HPDE6-E6E7 (cell line): ENCODE measurements at regions not wholly inside any gene's neighbourhood (a gene's known extent, or its start where the extent isn't known, plus 50 kb on each side); places are given as distances from the start of the nearest gene placed in this dataset.
"Not testable (repeated sequence)": the region's sequence is repeated elsewhere in the genome, so short reads cannot be mapped to it uniquely, and the experiment has no call there.

Experiments used
- DNase-seq: peaks from one replicate; pipeline ENCODE4 v3.0.0; 2011; ENCODE audit warnings: missing footprints; ENCODE audit errors: extremely low spot score

DNA sequence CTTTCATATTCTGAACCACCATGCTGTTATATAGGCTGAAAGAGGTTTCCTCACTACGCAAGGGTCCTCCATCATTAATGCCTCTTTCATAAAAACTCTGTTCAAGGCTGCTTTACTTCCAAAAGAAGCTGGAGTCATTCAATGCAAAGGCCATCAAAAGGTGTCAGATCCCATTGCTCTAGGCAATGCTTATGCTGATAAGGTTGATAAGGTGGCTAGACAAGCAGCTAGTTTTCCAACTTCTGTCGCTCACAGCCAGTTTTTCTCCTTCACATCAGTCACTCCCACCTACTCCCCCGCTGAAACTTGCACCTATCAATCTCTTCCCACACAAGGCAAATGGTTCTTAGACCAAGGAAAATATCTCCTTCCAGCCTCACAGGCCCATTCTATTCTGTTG, 676.2 kb downstream of the TLE1 start:
- not testable (repeated sequence) for DNase-seq

DNA sequence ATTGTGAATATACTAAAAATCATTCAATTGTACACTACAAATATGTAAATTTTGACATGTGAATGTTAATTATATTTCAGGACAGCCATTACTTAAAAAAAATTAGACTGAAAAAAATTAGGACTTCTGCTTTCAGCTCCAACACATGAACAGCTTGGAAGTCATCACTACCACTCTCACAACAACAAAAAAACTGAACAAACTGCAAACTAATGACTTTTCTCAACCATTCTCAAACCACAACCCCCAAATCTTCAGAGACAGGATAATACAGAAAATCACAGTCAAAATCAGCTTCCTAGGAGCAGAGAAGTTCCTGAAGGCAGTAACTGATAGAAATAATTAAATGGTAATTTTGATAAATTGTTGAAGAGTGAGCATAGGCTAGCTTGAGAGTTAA, 686.4 kb downstream of the TLE1 start:
- no peak for DNase-seq

DNA sequence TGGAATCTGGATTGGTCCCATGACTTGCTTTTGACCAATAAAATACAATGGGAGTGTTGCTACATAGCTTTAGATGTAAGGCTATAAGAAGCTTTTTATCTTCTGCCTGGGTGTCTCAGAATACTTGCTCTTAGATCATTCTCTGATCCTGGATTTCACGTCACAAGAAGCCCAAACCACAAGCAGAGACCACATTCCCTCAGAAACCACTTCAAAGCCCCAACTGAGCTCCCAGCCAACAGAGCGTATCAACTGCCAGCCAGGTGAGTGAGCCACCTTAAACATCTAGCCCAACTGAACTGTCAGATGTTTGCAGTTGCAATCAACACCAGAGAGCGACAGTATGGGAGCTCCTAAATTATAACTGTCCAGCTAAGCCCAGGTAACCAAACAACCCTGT, 687.1 kb downstream of the TLE1 start:
- no peak for DNase-seq

DNA sequence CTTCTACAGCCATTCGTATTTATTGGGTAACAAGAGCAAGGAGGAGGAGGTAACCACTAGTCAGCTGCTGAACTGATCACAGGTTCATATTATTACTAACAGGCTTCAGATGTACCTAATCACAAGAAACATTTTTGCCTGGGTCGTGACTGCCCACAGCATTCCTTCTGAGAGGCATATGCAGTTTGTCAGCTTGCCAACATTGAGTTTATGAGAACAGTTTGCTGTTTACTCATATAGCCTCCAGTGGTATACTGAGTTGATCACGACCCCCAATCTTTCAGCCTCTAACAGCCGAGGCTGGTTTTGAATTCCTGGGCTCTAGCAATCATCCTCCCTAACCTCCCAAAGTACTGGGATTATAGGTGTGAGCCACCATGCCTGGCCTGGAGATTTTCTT, 693.6 kb downstream of the TLE1 start:
- DNase-seq = no peak

GRCh38 chr9:80994892-80995291, 694.5 kb downstream of the TLE1 start:
- DNase-seq = no peak

DNA sequence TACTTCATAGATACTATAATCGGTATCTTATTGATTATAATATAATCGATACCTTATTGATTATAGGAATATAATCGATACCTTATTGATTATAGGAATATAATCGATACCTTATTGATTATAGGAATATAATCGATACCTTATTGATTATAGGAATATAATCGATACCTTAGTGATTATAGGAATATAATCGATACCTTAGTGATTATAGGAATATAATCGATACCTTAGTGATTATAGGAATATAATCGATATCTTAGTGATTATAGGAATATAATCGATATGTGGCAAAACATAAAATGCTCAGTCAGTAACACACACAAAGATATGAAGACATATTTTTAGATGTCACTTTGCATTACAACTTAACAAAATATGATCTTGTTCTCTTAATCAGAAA, 703.8 kb downstream of the TLE1 start:
- not testable (repeated sequence) for DNase-seq

DNA sequence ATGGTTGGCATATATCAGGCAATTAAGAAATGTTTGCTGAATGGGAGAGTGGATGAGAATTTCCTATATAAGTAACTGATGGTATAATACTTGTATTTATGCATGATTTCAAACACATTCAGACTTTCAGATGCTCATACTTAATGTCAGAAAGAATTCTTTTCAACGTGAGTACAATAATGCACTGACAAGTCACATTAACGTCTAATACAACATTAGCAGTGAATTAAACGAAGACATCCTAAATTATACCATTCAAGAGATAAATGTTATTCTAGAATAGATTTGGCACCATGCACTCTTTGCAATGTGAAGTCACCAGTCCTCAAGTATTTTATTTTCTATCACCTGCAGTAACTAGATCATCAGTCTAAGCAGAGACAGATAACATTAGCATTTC, 712.9 kb downstream of the TLE1 start:
- DNase-seq = no peak

DNA sequence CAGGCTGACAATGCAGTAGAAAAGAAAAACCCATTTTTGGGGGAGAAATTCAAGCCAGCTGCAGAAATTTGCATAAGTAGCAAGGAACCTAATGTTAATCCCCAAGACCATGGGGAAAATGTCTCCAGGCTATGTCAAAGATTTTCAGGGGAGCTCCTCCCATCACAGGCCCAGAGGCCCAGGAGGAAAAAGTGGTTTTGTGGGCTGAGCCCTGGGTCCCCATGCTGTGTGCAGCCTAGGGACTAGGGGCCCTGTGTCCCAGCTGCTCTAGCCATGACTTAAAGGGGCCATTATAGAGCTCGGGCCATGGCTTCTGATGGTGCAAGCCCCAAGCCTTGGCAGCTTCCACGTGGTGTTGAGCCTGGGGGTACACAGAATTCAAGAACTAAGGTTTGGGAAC, 719.0 kb downstream of the TLE1 start:
- DNase-seq = not testable (repeated sequence)

GRCh38 chr9:80968611-80969010, 720.7 kb downstream of the TLE1 start:
- DNase-seq = no peak

- DNase-seq = no peak
These were observed 724.4 kb downstream of the TLE1 start for GRCh38 chr9:80964914-80965313.

DNA sequence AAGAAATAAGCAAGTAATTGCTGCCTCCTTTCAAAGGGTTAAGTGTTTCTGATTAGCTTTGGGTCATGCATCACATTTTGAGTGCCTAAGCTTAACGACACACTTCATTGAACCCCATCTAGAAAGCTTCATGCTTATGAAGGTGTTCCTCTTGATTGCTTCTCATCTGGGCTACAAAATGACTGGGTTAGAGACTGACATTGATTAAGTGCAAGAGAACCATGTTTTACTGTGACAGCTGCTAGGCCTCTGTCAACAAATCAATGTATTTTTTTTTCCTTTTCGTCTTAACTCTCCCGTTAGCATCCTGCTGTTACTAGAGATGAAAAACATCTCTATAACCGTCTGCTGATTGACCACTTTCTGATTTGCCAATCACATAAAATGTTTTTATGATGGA, 725.0 kb downstream of the TLE1 start:
- DNase-seq = no peak

GRCh38 chr9:80957801-80958200, 731.5 kb downstream of the TLE1 start:
- DNase-seq = no peak

DNA sequence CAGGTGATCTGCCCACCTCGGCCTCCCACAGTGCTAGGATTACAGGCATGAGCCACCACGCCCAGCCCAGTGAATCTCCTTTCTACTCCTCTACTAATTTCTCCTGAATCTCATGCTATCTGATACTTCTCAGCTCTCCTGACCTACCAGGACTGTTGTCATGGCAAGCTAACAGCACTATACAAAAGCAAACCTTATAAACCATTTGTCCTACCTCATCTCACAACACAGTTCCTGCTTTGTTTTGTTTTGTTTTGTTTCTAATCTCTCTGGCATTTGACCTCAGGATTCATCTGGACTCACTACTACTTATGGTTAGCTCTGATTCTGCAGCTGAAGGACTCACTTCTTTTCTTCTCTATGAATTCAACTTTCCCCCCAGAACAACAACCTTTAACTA, 734.8 kb downstream of the TLE1 start:
- no peak for DNase-seq

- no peak for DNase-seq
These were observed 736.9 kb downstream of the TLE1 start for GRCh38 chr9:80952363-80952922.

DNA sequence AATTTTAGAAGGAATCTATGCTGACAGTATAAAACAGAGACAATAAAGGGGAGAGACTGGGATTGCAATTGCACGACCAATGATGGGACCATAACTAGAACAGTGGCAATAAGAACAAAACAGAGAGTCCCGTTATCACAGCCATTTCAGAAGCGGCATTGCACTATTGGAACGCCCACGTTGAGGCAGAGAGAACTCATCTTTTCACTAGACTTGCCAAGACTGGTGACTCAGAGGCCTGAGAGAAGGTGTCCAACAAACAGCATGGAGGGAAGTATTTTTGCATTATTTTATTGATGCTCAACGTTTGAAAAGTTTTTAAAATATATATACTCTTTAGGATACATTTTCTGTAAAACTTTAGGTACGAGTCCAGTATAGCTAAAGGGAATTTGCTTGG, 737.7 kb downstream of the TLE1 start:
- DNase-seq = no peak

DNA sequence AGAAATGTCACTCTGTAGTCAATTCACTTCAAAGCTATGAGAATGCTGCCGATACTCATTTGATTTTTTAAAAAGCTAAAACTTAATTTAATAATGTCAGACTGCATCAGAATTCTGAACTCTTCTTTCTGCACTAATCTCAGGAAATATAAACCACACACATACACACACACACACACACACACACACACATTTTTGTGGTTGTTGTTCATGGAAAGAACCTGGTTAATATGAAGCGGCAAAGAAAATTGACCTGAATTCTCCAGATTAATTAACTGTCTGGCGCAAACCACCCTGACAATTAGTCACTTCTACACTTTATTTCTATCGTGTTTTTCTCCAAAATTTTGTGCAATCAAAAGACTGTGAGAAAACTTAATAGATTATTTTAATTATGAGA, 740.5 kb downstream of the TLE1 start:
- DNase-seq = no peak

- DNase-seq = no peak
These were observed 741.3 kb downstream of the TLE1 start for GRCh38 chr9:80948066-80948465.

DNA sequence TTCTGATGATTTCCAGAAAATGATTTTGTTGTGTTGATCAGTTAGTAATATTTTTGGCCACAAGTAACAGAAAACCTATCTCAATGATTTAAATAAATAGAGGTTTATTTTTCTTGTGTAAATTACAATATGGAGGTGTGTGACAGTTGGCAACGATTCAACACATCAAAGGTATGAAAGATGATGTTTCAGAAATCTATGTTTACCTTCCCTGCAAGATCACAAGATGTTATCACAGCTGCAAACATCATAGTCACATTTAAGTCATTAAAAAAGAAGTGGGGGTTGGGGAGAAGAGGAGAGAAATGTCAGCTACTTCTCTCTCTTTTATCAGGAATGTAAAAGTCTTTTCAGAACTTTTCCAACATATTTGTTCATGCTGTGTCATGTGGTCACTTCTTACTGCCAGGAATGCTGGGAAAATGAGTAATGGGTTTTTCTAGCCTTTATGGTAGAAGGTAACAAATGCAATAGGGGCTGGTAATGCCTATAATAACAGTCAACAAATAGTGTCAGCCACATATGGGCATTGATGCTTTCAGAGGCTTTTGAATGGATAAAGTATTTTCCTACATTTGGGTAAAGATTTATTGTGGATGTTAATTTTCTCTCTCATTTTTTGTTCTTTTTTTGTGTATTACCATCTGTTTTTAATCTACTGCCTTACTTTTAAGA, 742.7 kb downstream of the TLE1 start:
- DNase-seq = no peak

DNA sequence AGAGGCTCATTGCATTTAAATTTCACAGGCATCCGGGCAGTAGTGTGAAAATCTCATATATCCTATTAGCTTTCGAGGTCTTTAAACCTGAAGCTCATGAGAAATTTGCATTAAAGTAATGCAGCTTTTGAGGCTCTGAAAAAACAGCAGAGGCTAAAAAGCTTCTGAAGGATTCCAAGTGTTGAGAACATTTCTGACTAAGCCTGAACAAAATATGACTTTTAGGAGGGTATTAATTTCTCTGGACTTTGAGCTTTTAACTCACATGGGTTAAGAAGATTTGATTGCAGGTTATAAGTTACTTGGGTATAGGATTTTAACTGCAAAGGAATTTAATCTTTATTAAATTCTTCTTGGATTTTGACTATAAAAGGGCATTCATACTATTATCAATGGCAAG, 743.9 kb downstream of the TLE1 start:
- no peak for DNase-seq

DNA sequence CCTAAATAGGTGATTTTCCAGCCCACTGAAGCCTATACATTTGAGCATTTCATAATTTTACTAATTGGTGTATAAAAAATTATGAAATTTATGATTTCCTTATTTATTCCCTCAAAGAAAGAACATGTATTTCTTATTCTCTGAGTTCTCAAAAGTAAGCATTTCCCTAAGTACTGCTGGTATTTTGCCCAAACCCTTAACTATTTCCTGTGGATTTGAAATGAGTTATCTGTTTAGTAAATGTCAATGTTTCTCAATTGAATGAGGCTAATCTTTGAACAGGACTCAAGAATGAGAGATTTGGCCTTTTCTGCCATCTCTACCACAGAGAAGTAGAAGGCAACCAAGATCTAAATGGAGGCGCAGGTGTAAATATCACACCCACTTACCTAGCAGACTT, 751.7 kb downstream of the TLE1 start:
- DNase-seq = no peak

- no peak for DNase-seq
These were observed 755.3 kb downstream of the TLE1 start for GRCh38 chr9:80934095-80934494.

- DNase-seq = no peak
These were observed 756.2 kb downstream of the TLE1 start for GRCh38 chr9:80932947-80933780.

GRCh38 chr9:80932181-80932580, 757.2 kb downstream of the TLE1 start:
- DNase-seq = no peak
